HG03066 (cell line): ENCODE measurements at regions not wholly inside any gene's neighbourhood (a gene's known extent, or its start where the extent isn't known, plus 50 kb on each side); places are given as distances from the start of the nearest gene placed in this dataset.
"Not testable (repeated sequence)": the region's sequence is repeated elsewhere in the genome, so short reads cannot be mapped to it uniquely, and the experiment has no call there.

Experiments
- ATAC-seq: cut with Tn5 transposase; IDR thresholded peaks from one replicate; pipeline ENCODE4 v1.9.1; 2021; ENCODE audit warnings: low read depth; ENCODE audit not compliant: unreplicated experiment

GRCh38 chr5:54404568-54404967 is 50.9 kb upstream of the HSPB3 start:
- no peak for ATAC-seq

DNA sequence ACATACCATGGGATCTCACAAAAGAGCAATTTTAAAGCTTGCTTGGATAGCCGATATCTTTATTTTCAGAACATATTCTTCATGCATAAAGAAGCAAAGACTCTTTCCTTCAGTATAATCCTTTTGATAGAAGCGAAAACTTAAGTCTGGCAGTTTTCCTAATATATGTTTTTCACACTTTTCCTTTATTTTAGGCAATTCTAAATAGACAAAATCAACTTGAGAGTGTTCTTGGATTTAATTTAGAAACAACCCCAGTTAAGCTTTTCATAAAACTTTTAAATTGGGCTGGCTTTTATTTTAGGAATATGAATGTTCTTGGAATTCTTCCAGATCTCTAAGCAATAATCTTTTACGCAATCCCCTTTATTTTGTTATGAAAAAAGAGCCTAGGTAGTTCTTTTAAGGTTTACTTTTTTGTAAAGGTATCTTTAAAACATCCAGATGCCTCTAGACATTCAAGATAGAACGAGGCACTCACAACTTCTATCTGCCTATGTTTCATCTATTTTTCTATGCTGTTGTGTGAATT is 51.5 kb upstream of the HSPB3 start:
- ATAC-seq: no peak

DNA sequence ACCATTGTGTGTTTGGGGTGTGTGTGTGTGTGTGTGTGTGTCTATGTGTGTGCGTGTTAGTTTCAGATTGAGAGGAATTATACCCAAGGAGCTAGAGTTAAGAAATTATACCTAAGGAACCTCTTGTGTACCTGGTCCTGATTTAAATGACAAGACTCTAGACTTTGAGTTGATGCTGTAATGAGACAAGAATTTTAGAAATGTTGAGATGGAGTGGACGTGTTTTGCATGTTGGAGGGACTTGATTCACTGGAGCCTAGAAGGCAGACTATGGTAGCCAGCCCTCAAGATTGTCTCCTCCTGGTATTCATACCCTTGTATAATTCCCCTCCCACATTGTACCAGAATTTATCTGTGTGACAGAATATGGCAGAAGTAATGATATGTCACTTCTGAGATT is 52.4 kb upstream of the HSPB3 start:
- ATAC-seq: no peak

GRCh38 chr5:54401515-54401914 is 54.0 kb upstream of the HSPB3 start:
- peak; percentile 93 for ATAC-seq

- ATAC-seq: no peak
Observed at GRCh38 chr5:54398191-54398590, 57.3 kb upstream of the HSPB3 start.

GRCh38 chr5:54397420-54397819 is 58.1 kb upstream of the HSPB3 start:
- ATAC-seq: no peak

GRCh38 chr5:54393007-54393406 is 62.5 kb upstream of the HSPB3 start:
- ATAC-seq: not testable (repeated sequence)

DNA sequence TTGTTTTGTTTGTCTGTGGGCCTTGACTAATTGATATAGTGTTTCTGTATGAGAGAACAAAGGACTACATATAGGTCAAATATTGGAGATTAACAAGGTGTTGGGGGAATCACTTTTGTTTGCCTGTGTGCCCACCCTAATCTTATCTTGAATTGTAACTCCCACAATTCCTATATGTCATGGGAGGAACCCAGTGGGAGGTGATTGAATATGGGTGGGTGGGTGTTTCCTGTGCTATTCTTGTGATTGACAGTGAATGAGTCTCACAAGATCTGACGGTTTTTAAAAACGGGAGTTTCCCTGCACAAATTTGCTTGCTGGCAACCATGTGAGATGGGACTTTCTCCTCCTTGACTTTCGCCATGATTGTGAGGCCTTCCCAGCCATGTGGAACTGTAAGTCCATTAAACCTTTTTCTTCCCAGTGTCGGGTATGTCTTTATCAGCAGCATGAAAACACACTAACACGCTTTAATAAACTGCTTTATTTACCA is 64.9 kb upstream of the HSPB3 start:
- no peak for ATAC-seq

GRCh38 chr5:54390015-54390414 is 65.5 kb upstream of the HSPB3 start:
- ATAC-seq: no peak

GRCh38 chr5:54389399-54389798 is 66.1 kb upstream of the HSPB3 start:
- ATAC-seq: not testable (repeated sequence)

DNA sequence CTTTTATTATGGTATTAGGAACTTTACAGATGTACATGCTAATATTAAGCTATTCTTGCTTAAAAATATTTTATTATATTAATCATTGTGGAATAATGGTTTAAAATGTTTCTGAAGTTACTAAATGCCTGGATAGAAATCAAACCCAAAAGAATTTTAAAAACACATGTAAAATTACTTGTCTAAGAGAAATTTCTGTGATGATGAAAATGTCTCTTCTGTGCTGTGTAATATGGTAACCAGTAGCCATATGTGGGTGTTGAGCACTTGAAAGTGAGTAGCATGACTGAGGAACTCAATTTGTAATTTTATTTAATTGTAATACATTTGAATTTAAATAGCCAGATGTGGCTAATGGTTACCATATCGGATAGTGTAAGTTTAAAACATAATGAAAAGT is 66.7 kb upstream of the HSPB3 start:
- ATAC-seq: no peak

- ATAC-seq: no peak
Observed at GRCh38 chr5:54388409-54388808, 67.1 kb upstream of the HSPB3 start.

- ATAC-seq: no peak
Observed at GRCh38 chr5:54387659-54388232, 67.8 kb upstream of the HSPB3 start.

- ATAC-seq: no peak
Observed at GRCh38 chr5:54387031-54387430, 68.5 kb upstream of the HSPB3 start.

DNA sequence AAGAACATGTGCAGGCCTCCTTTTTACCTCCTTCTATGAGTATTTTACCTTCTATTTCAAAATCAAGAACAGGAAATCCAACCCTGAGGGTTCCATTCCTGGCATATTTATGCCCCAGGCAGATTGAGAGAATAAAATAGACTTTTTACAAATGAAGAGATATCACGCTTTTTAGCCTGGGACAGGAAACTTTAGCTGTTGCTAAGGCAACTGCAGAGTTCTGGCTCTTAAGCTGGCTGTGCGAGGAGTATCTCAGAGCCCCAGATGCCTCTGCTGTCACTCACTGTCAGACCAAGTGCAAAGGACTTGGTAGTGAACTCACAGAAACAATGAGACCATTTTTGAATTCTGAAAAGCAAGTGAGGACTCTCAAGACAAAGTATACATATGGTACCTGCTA is 69.5 kb upstream of the HSPB3 start:
- no peak for ATAC-seq

- no peak for ATAC-seq
Observed at GRCh38 chr5:54384356-54384933, 71.1 kb upstream of the HSPB3 start.

DNA sequence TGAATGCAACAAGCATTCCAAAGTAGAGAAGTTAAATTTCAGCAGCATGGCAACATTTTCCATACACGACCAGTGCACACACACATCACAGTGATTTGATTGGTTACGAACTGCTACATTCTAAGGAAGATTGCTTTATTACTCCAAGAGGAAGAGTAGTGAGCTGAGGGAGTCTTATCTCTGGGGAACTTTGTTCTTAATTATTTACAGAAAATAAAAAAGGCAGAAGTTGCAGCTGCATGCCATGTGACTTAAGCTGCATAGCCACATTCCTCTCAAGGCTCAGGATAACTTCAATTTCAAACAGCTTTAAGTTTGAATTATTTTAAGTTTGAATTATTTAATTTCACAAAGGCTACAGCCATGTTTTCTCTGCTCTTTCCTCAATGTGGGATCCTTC is 71.6 kb upstream of the HSPB3 start:
- no peak for ATAC-seq

GRCh38 chr5:54383225-54383901 is 72.1 kb upstream of the HSPB3 start:
- ATAC-seq: no peak

- not testable (repeated sequence) for ATAC-seq
Observed at GRCh38 chr5:54381319-54381718, 70.9 kb upstream of the ARL15 start.

- ATAC-seq: no peak
Observed at GRCh38 chr5:54379590-54379989, 69.2 kb upstream of the ARL15 start.

- ATAC-seq: no peak
Observed at GRCh38 chr5:54378707-54379106, 68.3 kb upstream of the ARL15 start.

DNA sequence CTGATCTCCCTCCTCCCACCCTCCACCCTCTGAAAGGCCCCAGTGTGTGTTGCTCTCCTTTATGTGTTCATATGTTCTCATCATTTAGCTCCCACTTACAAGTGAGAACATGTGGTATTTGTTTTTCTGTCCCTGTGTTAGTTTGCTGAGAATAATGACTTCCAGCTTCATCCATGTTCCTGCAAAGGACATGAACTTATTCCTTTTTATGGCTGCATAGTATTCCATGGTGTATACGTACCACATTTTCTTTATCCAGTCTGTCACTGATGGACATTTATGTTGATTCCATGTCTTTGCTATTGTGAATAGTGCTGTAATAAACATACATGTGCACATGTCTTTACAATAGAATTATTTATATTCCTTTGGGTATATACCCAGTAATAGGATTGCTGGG is 67.0 kb upstream of the ARL15 start:
- ATAC-seq: not testable (repeated sequence)
